Activated T-helper 2 cell treated with anti-CD3 and anti-CD28 coated beads, Interferon-gamma antibody, Interleukin-2, Interleukin-4, amounts not matched to agents 10 μg/mL and 5 μg/mL and 100 μg/mL, durations not matched to agents 14 hours and 24 hours and 36 hours (primary cell): ENCODE measurements at regions not wholly inside any gene's neighbourhood (a gene's known extent, or its start where the extent isn't known, plus 50 kb on each side); places are given as distances from the start of the nearest gene placed in this dataset.

ENCODE experiments used
- DNase-seq: peaks from one replicate; pipeline ENCODE4 v3.0.0; 2021; ENCODE audit warnings: low spot score
- H3K27ac Mint-ChIP-seq: one replicate; pipeline ENCODE4 v1.8.0; 2021; ENCODE audit warnings: mixed read lengths
- H3K27me3 Mint-ChIP-seq: one replicate; pipeline ENCODE4 v1.8.0; 2021; ENCODE audit warnings: low read depth, mixed read lengths
- H3K36me3 Mint-ChIP-seq: one replicate; pipeline ENCODE4 v1.8.0; 2021; ENCODE audit warnings: low read depth, mixed read lengths
- H3K4me1 Mint-ChIP-seq: one replicate; pipeline ENCODE4 v1.8.0; 2021; ENCODE audit warnings: low read depth, mixed read lengths
- H3K4me3 Mint-ChIP-seq: one replicate; pipeline ENCODE4 v1.8.0; 2021; ENCODE audit warnings: low read depth, mild to moderate bottlenecking, moderate library complexity, mixed read lengths
- H3K9me3 Mint-ChIP-seq: one replicate; pipeline ENCODE4 v1.8.0; 2021; ENCODE audit warnings: mixed read lengths
- intact Hi-C: fragments of 100-400 bp; cut with micrococcal nuclease; formaldehyde crosslinking; loops from one replicate; pipeline ENCODE4 v1.15.1; 2023

DNA sequence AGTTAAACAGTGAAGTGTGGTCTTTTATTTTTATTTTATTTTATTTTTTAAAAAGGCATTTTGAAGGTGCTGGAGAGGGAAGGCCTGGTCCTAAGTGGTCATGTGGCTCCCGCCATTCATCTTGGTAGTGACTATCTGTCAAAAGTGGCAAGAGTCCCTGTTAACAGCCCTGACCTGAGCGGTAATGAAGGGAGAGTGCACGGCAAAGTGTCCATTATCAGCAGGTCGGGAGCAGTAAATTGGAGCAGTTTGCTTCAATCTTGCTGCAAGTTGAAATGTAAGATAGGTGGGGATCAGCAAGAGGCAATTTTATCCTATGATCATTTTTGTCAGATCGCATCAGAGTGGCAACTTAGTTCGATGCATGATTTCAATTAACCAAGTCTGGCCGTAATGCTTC lies 227.4 kb upstream of the SP4 start:
- H3K27ac Mint-ChIP-seq: no peak overlapping the region
- DNase-seq: no peak
- no peak overlapping the region for H3K4me3 Mint-ChIP-seq
- peaks cover 5% of the 10 kb centered on the region for H3K27me3 Mint-ChIP-seq
- H3K36me3 Mint-ChIP-seq: no peaks in the 10 kb centered on the region
- H3K9me3 Mint-ChIP-seq: no peaks in the 10 kb centered on the region
- intact Hi-C loops: no loop called here
- no peaks in the 10 kb centered on the region for H3K4me1 Mint-ChIP-seq

DNA sequence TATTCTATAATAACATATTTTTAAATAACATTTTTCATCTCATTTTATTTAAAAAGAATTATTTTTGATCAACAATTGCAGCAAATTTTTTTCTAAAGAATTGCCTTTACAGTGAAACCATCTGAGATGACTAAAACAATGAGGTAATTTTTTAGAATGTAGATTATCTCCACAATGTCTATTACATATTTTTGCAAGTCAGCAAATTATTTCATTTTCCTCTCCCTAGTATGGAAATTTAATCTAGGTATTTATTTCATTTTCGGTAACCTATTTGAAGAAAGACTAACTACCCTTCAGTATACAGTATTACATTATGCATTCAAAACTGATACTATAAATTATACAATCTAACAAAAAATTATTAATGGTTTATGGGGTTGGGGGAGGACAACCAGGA lies 213.2 kb upstream of the SP4 start:
- H3K4me1 Mint-ChIP-seq: no peaks in the 10 kb centered on the region
- no peak for DNase-seq
- intact Hi-C loops: no loop called here
- H3K27ac Mint-ChIP-seq: no peak overlapping the region
- peaks cover 9% of the 10 kb centered on the region for H3K27me3 Mint-ChIP-seq
- no peak overlapping the region for H3K4me3 Mint-ChIP-seq
- no peaks in the 10 kb centered on the region for H3K36me3 Mint-ChIP-seq
- H3K9me3 Mint-ChIP-seq: no peaks in the 10 kb centered on the region

DNA sequence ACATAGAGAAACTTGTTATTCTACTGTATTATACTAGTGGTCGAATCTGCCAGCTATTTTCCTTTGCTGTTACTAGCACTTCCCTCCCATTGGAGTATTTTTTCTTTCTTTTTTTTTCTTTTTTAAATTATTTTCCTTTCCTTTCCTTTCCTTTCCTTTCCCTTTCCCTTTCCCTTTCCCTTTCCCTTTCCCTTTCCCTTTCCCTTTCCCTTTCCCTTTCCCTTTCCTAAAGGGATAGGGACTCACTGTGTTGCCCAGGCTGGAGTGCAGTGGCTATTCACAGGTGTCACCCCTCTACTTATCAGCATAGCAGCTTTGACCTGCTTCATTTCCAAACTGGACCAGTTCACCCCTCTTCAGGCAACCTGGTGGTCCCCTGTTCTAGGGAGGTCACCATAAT lies 212.6 kb upstream of the SP4 start:
- Mint-ChIP-seq H3K9me3 (no peaks in the 10 kb centered on the region), H3K4me3 (no peak overlapping the region), H3K4me1 (no peaks in the 10 kb centered on the region), H3K36me3 (no peaks in the 10 kb centered on the region), H3K27ac (no peak overlapping the region), H3K27me3 (peaks cover 9% of the 10 kb centered on the region)
- no peak for DNase-seq
- intact Hi-C loops: no loop called here

DNA sequence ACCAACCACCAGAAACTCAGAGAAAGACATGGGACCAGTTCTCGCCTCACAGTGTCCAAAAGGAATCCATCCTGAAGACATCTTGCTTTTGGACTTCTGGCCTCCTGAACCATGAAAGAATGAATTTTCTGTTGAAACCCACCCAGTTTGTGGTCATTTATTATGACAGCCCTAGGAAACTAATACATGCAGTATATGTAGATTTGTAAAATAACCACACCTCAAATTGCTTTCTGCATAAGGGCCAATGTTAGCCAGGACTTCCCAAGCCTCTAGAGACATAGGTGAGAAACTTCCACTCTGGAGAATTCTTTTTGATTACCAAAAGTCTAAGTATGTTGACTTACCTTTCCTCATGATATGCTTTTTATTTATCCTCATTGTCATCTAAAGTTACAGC lies 210.5 kb upstream of the SP4 start:
- no peak for DNase-seq
- Mint-ChIP-seq H3K27me3 (peaks cover 6% of the 10 kb centered on the region), H3K36me3 (no peaks in the 10 kb centered on the region), H3K4me1 (no peaks in the 10 kb centered on the region), H3K27ac (no peak overlapping the region), H3K4me3 (no peak overlapping the region), H3K9me3 (no peaks in the 10 kb centered on the region)
- intact Hi-C loops: no loop called here

DNA sequence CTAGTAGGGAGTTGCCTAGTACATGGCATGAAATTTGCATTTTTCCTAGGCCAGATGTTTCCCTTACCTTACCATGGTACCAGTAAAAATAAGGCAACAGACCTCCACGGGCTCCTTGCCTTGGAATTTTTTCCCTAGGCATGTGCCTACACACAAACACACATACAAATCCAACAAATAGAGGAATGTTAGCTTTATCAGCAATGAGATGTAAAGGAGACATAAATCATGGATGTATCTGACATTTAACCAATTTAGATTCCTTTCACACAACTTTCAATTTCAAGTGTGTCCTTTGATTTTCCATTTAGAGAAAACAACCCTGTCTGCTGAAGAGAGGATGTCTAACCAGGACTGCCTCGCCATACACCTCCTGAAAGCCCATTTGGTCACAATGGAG lies 209.7 kb upstream of the SP4 start:
- DNase-seq: no peak
- no peaks in the 10 kb centered on the region for H3K4me1 Mint-ChIP-seq
- no peak overlapping the region for H3K27ac Mint-ChIP-seq

DNA sequence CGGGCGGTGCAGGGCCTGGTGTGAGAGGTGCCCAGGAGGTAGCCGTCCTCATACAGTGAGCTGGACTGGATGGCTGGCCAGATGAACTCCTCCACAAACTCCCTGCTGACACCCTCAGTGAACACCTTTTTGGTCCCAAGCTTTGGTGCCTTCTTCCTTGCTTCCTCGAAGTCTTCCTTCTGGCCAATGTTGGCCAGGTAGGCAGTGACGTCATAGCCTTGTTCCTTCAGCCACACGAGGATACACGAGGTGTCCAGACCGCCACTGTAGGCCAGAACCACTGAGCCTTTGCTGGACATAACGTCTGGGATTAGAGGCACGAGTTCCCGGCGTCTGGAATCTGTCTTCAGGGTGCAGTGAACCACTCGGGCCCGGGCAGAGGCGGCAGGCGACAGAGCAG lies 206.8 kb upstream of the SP4 start:
- intact Hi-C loops: no loop called here
- DNase-seq: no peak
- Mint-ChIP-seq H3K9me3 (no peaks in the 10 kb centered on the region), H3K36me3 (no peaks in the 10 kb centered on the region), H3K27me3 (no peaks in the 10 kb centered on the region), H3K27ac (no peak overlapping the region), H3K4me3 (no peak overlapping the region), H3K4me1 (no peaks in the 10 kb centered on the region)

More for the DNA sequence above, 209.7 kb upstream of the SP4 start:
- intact Hi-C loops: no loop called here
- peaks cover 6% of the 10 kb centered on the region for H3K27me3 Mint-ChIP-seq
- H3K9me3 Mint-ChIP-seq: no peaks in the 10 kb centered on the region
- no peaks in the 10 kb centered on the region for H3K36me3 Mint-ChIP-seq
- no peak overlapping the region for H3K4me3 Mint-ChIP-seq

DNA sequence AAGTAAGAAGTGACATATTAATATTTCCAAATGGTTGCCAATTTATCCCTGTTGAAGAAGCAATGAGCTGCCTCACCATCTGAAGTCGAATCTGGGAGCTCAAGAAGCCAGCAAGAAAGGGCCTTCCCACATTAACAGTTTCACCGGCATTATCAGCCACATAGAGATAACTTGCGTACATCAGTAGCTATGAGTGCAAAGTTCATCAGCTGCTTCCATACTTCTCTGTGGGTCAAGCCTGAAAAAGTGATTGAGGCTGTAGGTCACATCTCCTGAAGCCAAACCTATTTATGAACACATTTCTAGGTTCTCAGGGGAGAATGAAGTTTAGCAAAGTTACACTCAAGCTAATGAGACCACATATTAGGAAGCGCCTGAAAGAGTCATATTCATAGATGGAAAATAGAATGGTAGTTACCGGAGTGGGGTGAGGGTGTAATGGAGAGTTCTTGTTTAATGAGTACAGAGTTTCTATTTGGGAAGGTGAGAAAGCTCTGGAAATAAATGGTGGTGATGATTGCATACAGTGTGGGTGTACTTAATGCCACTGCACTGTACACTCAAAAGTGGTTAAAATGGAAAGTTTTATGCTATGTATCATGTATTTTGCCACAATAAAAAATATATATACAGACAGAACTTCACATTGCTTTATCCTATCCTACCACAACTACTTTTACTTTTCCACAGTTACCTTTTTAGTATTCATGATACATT lies 189.3 kb upstream of the SP4 start:
- H3K4me3 Mint-ChIP-seq: no peak overlapping the region
- no peaks in the 10 kb centered on the region for H3K36me3 Mint-ChIP-seq
- H3K4me1 Mint-ChIP-seq: peaks cover 4% of the 10 kb centered on the region
- intact Hi-C loops: no loop called here
- H3K27ac Mint-ChIP-seq: no peak overlapping the region
- no peaks in the 10 kb centered on the region for H3K9me3 Mint-ChIP-seq
- DNase-seq: no peak
- peaks cover 29% of the 10 kb centered on the region for H3K27me3 Mint-ChIP-seq

DNA sequence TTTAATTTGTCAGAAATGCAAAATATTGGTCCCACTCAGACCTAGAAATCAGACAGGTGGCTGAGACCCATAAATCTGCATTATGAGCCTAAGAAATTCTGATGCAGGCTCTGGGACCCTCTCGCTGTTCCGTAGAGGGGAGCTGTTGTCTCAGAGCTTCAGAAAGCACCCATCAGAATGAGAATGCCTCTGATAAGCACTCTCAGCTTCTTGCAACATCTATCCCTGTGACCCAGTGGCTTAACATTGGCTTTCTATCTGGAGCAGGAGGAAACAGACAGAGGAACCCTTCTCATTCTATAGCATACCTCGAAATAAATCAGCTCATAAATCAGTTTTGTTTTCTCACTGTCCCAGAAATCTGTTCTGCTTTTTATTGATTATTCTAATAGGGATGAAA lies 184.6 kb upstream of the SP4 start:
- DNase-seq: no peak
- Mint-ChIP-seq H3K27me3 (peaks cover 26% of the 10 kb centered on the region), H3K9me3 (no peaks in the 10 kb centered on the region), H3K36me3 (no peaks in the 10 kb centered on the region), H3K27ac (no peak overlapping the region), H3K4me1 (peaks cover 4% of the 10 kb centered on the region), H3K4me3 (no peak overlapping the region)
- intact Hi-C loops: no loop called here

DNA sequence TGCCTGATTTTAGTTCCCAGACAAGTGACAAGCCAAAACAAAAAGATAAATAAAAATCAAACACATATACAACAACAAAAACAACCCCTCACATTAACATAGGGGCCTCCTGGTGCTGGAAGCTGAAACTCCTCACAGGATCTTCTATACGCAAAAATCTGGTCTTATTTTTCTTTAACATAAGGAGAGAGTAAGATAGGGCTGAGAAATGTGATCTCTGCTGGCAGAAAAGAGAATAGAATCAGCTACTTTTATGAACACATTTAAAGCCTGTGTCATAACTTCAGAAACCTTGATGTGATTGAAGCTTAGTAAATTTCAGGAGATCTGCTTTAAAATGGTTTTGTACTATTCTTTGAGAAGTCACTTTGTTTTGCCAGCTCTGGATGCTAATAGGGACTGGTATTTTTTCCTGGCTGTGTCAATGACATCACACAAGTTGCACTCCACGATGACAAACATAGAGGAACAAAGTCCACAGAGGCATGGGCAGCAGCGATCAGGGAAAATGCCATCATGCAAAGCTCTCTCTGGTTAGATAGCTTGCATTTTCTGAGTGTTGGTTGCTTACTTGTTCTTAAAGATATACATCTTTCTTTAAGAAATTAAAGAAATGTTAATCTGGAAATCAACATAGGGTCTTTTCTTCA lies 176.6 kb upstream of the SP4 start:
- Mint-ChIP-seq H3K36me3 (no peaks in the 10 kb centered on the region), H3K27ac (no peak overlapping the region), H3K4me1 (peaks cover 7% of the 10 kb centered on the region), H3K4me3 (no peak overlapping the region), H3K9me3 (no peaks in the 10 kb centered on the region), H3K27me3 (peaks cover 70% of the 10 kb centered on the region)
- intact Hi-C loops: no loop called here
- DNase-seq: no peak

DNA sequence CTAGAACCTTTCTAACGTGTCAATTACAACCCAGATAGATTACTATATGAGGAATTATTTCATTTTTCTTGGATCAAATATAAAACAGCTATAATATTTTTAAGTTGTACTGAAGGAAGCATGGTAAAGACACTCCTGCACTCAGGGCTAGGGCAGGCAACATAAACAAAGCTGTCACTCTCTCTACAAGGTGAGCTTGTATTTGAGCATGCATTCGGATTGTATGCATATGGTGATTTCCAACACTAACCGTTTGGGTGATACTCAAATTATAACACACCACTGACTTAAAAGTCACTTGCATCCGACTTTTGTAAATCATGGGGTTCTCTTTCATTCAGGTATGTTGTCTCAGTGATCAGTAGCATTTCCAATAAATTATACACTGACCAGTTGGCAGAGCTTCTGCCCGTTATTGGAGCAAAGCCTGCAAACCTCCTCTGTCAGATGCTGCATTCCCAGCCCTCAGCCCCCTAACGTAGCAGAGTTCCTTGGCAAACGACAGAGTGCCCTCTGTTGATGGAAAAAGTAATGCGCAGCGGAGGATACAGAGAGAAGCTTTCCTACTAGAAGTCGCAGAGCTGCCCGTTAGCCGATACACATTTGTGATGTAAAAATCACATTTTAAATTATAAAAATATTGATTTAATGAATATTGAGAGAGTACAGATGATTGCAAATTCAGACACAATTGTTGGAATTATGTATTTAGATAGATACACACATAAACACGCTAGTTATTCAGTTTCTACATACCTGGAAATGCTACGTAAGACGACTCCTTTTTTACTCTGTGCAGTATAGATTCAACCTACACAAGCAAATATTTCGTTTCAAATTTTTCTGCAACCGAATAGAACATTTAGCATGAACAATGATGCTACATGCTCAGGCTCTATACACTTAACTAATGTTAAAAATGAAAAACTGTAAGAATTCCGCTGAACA lies 173.9 kb upstream of the SP4 start:
- Mint-ChIP-seq H3K9me3 (no peaks in the 10 kb centered on the region), H3K4me3 (peak overlapping the region; percentile 47), H3K4me1 (peaks cover 9% of the 10 kb centered on the region), H3K27me3 (peaks cover 74% of the 10 kb centered on the region), H3K36me3 (no peaks in the 10 kb centered on the region), H3K27ac (no peak overlapping the region)
- intact Hi-C loops: loop anchor here (1.0 to 2.0 kb wide), 2 partner anchors 477 to 513 kb away; no protein-coding TSS in a partner anchor
- peak; percentile 24 for DNase-seq

DNA sequence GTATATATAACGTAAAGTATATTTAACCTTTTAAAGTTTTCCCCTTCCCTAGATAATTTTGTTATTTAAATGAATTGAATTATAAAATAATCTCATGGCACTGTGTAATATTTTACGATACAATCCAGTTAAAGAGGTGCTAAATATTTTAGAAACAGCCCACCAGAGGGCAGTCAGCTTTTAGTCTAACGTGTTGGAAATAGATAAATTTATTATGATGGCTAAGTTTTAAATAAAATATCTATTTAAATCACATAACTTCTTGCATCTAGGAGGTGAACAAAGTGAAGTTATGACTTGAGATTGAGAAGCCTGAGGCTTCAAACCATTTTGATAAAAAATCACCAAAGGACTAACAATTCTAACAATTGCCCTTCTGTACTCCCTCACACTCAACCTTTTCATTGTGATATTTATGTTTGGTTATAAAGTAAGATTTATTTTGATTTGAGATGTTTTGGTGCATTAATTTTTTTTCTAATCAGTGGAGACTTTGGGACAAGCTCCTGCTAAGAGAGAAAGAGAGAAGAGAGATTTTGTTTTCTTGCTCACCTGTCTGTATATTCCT lies 171.5 kb upstream of the SP4 start:
- peaks cover 53% of the 10 kb centered on the region for H3K27me3 Mint-ChIP-seq
- intact Hi-C loops: loop anchor here (1.0 to 5.0 kb wide), 3 partner anchors 251 to 746 kb away; no protein-coding TSS in a partner anchor
- no peak for DNase-seq
- no peak overlapping the region for H3K4me3 Mint-ChIP-seq
- no peaks in the 10 kb centered on the region for H3K9me3 Mint-ChIP-seq
- H3K4me1 Mint-ChIP-seq: peaks cover 9% of the 10 kb centered on the region
- H3K27ac Mint-ChIP-seq: no peak overlapping the region
- H3K36me3 Mint-ChIP-seq: no peaks in the 10 kb centered on the region

DNA sequence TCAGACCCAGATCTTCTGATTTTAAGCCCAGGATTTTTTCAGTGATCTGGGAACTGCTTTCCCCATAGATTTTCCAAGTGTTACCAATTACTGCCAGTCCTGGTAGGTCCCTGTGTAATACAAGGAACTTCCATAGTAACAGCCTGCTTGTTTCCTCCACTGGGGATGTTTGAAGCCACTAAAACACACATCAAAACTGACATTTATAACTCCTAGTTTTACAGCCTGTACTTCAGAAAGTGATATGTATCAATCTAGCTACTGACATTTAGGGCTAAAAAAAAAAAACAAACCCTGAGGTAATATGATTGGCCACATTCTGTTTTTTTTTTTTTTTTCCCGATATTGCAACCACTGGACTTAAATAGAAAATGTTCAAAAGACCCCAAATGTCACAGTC lies 166.9 kb upstream of the SP4 start:
- no peaks in the 10 kb centered on the region for H3K36me3 Mint-ChIP-seq
- H3K4me1 Mint-ChIP-seq: peaks cover 12% of the 10 kb centered on the region
- no peak for DNase-seq
- H3K9me3 Mint-ChIP-seq: no peaks in the 10 kb centered on the region
- intact Hi-C loops: loop anchor here (5.0 kb wide), 2 partner anchors 111 to 166 kb away; partner anchors contain the start of gene SP4
- no peak overlapping the region for H3K4me3 Mint-ChIP-seq
- H3K27me3 Mint-ChIP-seq: peaks cover 12% of the 10 kb centered on the region
- H3K27ac Mint-ChIP-seq: no peak overlapping the region
